ENCODE measurements at regions not wholly inside any gene's neighbourhood (a gene's known extent, or its start where the extent isn't known, plus 50 kb on each side); places are given as distances from the start of the nearest gene placed in this dataset.

- TF ChIP-seq RAD21 (conservative IDR thresholded peaks at IDR 0.05 in 1 of 2, IDR thresholded peaks at IDR 0.05 in 1 of 2), result no peak
- TF ChIP-seq PBX3 (IDR thresholded peaks at IDR 0.05), result no peak
- no peak for TF ChIP-seq RCOR1 (IDR thresholded peaks at IDR 0.05; ENCODE audit: low read depth, low read length)
- TF ChIP-seq CTCF (IDR thresholded peaks at IDR 0.05), result no peak
- no peak for TF ChIP-seq USF2 (IDR thresholded peaks at IDR 0.05)
- no peak for TF ChIP-seq KDM1A (IDR thresholded peaks at IDR 0.05; ENCODE audit: low read depth)
- TF ChIP-seq MAX (IDR thresholded peaks at IDR 0.05), result no peak
- no peak for TF ChIP-seq EP300 (IDR thresholded peaks at IDR 0.05)
- TF ChIP-seq CHD2 (IDR thresholded peaks at IDR 0.05; ENCODE audit: low read length, partially characterized antibody), result no peak
- no peak for TF ChIP-seq POLR2A (IDR thresholded peaks at IDR 0.05; ENCODE audit: low read length)
- no peak for TF ChIP-seq EHMT2 (IDR thresholded peaks at IDR 0.05; ENCODE audit: low read depth)
Observed at GRCh38 chr2:195543063-195543462, 114.0 kb upstream of the SLC39A10 start.
